ENCODE measurements at regions not wholly inside any gene's neighbourhood (a gene's known extent, or its start where the extent isn't known, plus 50 kb on each side); places are given as distances from the start of the nearest gene placed in this dataset.

GRCh38 chr7:112942981-112943380 is 143.6 kb downstream of the GPR85 start:
- TF ChIP-seq TAF1 (IDR thresholded peaks at IDR 0.05; ENCODE audit: borderline replicate concordance, insufficient read depth, low read length) (no peak), SIN3A (IDR thresholded peaks at IDR 0.05; ENCODE audit: borderline replicate concordance, insufficient read depth, low read length) (no peak), POLR2AphosphoS5 (IDR thresholded peaks at IDR 0.05; ENCODE audit: low read depth, low read length) (no peak), FOXP2 (optimal IDR thresholded peaks at IDR 0.05; ENCODE audit: borderline replicate concordance, extremely low read depth, extremely low read length, insufficient read depth) (no peak)
- TF ChIP-seq, protein P1, sequence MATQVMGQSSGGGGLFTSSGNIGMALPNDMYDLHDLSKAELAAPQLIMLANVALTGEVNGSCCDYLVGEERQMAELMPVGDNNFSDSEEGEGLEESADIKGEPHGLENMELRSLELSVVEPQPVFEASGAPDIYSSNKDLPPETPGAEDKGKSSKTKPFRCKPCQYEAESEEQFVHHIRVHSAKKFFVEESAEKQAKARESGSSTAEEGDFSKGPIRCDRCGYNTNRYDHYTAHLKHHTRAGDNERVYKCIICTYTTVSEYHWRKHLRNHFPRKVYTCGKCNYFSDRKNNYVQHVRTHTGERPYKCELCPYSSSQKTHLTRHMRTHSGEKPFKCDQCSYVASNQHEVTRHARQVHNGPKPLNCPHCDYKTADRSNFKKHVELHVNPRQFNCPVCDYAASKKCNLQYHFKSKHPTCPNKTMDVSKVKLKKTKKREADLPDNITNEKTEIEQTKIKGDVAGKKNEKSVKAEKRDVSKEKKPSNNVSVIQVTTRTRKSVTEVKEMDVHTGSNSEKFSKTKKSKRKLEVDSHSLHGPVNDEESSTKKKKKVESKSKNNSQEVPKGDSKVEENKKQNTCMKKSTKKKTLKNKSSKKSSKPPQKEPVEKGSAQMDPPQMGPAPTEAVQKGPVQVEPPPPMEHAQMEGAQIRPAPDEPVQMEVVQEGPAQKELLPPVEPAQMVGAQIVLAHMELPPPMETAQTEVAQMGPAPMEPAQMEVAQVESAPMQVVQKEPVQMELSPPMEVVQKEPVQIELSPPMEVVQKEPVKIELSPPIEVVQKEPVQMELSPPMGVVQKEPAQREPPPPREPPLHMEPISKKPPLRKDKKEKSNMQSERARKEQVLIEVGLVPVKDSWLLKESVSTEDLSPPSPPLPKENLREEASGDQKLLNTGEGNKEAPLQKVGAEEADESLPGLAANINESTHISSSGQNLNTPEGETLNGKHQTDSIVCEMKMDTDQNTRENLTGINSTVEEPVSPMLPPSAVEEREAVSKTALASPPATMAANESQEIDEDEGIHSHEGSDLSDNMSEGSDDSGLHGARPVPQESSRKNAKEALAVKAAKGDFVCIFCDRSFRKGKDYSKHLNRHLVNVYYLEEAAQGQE (IDR thresholded peaks at IDR 0.05; ENCODE audit: insufficient read depth in 1 of 2, low read depth in 2 of 2, low read length in 2 of 2), result no peak

DNA sequence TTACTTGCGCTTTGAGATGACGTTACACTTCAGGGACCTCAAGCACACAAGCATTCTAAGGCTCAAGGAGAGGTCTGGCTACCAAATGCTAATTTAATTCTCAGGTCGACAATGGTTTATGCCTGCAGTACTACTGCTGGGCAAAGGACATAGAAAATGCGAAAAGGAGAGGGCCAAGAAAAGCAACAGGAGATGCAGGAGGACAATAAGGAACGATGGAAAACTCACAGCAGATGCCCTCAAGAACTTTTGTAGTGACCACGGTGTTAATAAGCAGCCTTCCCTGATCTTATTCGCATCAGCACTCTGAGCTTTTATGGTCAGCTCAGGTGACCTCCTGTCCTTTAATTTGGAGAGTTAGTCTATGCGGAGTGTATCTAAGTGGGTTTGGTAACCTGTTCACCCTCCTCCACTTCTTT is 146.3 kb downstream of the GPR85 start:
- TF ChIP-seq TAF1 (IDR thresholded peaks at IDR 0.05; ENCODE audit: borderline replicate concordance, insufficient read depth, low read length), result no peak
- TF ChIP-seq FOXP2 (optimal IDR thresholded peaks at IDR 0.05; ENCODE audit: borderline replicate concordance, extremely low read depth, extremely low read length, insufficient read depth), result no peak
- no peak for TF ChIP-seq POLR2AphosphoS5 (IDR thresholded peaks at IDR 0.05; ENCODE audit: low read depth, low read length)
- TF ChIP-seq SIN3A (IDR thresholded peaks at IDR 0.05; ENCODE audit: borderline replicate concordance, insufficient read depth, low read length), result no peak
- TF ChIP-seq, protein P1 (IDR thresholded peaks at IDR 0.05; ENCODE audit: insufficient read depth in 1 of 2, low read depth in 2 of 2, low read length in 2 of 2), result no peak

GRCh38 chr7:112939574-112940313 is 146.9 kb downstream of the GPR85 start:
- TF ChIP-seq TAF1 (IDR thresholded peaks at IDR 0.05; ENCODE audit: borderline replicate concordance, insufficient read depth, low read length) (no peak), POLR2AphosphoS5 (IDR thresholded peaks at IDR 0.05; ENCODE audit: low read depth, low read length) (peak; percentile 81), SIN3A (IDR thresholded peaks at IDR 0.05; ENCODE audit: borderline replicate concordance, insufficient read depth, low read length) (no peak; the same call in 1 of the 2 replicates)

- no peak for TF ChIP-seq FOXP2 (optimal IDR thresholded peaks at IDR 0.05; ENCODE audit: borderline replicate concordance, extremely low read depth, extremely low read length, insufficient read depth)
- no peak for TF ChIP-seq SIN3A (IDR thresholded peaks at IDR 0.05; ENCODE audit: borderline replicate concordance, insufficient read depth, low read length)
- TF ChIP-seq, protein P1 (IDR thresholded peaks at IDR 0.05; ENCODE audit: insufficient read depth in 1 of 2, low read depth in 2 of 2, low read length in 2 of 2), result 0 out of 4 replicates have a peak, but pooled peaks of 1 of the 2 experiments have one; percentile 41
- TF ChIP-seq POLR2AphosphoS5 (IDR thresholded peaks at IDR 0.05; ENCODE audit: low read depth, low read length), result no peak
These were observed 147.6 kb downstream of the GPR85 start for GRCh38 chr7:112938863-112939573.

DNA sequence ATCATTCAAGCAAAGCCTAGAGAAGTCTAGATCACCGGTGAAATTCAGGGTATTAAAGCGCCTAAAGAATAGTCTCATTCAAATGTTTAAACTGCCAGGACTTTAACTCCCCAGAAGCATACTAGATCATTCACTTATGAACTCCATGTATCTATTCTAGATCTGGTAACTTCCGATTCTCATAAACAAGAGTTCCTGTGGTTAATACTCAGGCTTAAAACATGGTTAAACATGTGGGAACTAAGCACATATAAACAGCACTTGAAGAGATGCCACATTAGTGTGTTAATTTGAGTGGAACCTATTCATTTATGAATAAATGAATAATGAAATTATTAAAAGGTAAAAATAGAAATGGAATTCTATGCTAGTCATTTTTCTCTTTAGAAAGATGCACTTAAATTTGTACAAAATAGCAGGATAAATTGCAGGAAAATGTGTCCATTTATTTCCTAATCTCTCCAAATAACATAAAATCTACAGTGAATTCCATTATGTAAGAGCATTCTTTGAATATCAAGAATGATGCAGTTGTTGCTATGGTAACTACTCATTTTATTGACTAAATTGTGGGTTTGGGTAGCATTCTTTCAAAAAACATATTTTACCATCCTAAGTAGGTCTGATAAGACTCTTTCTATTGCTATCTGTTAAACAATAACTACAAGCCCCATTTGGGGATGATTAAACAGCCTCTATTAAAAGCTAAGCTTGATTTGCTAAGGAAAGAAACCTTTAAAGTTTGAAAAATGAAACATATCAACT is 147.6 kb upstream of the TMEM168 start:
- TF ChIP-seq FOXP2 (optimal IDR thresholded peaks at IDR 0.05; ENCODE audit: borderline replicate concordance, extremely low read depth, extremely low read length, insufficient read depth) (no peak), TAF1 (IDR thresholded peaks at IDR 0.05; ENCODE audit: borderline replicate concordance, insufficient read depth, low read length) (no peak), POLR2AphosphoS5 (IDR thresholded peaks at IDR 0.05; ENCODE audit: low read depth, low read length) (no peak), SIN3A (IDR thresholded peaks at IDR 0.05; ENCODE audit: borderline replicate concordance, insufficient read depth, low read length) (no peak)
- TF ChIP-seq, protein P1 (IDR thresholded peaks at IDR 0.05; ENCODE audit: insufficient read depth in 1 of 2, low read depth in 2 of 2, low read length in 2 of 2), result no peak
